ENCODE measurements at regions not wholly inside any gene's neighbourhood (a gene's known extent, or its start where the extent isn't known, plus 50 kb on each side); places are given as distances from the start of the nearest gene placed in this dataset.

GRCh38 chr3:34020726-34021680 is 222.6 kb downstream of the PDCD6IP start:
- TF ChIP-seq CTCF (IDR thresholded peaks at IDR 0.05; ENCODE audit: poor library complexity, severe bottlenecking) (no peak), EZH2 (IDR thresholded peaks at IDR 0.05; ENCODE audit: borderline replicate concordance, insufficient read depth, low read length, poor library complexity, severe bottlenecking) (no peak), POLR2AphosphoS5 (IDR thresholded peaks at IDR 0.05) (no peak), SMC3 (conservative IDR thresholded peaks at IDR 0.05; ENCODE audit: poor library complexity) (no peak), TAF1 (IDR thresholded peaks at IDR 0.05; ENCODE audit: low read depth) (no peak), REST (IDR thresholded peaks at IDR 0.05; ENCODE audit: borderline replicate concordance) (no peak), EP300 (conservative IDR thresholded peaks at IDR 0.05; ENCODE audit: poor library complexity, severe bottlenecking) (no peak), RAD21 (conservative IDR thresholded peaks at IDR 0.05) (no peak)

Data from neural cell (in vitro differentiated cells).